SU-DHL-6 (cell line): ENCODE measurements at regions not wholly inside any gene's neighbourhood (a gene's known extent, or its start where the extent isn't known, plus 50 kb on each side); places are given as distances from the start of the nearest gene placed in this dataset.

ENCODE experiments used
- H2AFZ ChIP-seq: fragments of 200-600 bp; sonication (generic); 2 replicates; pipeline ENCODE4 v1.6.1; 2014; ENCODE audit warnings: low read depth, mild to moderate bottlenecking, moderate library complexity, mixed read lengths, antibody characterized with exemption, low read length; ENCODE audit not compliant: severe bottlenecking
- H3F3A ChIP-seq: fragments of 200-600 bp; shearing (Covaris generic); 2 replicates; pipeline ENCODE4 v1.6.0; 2016; ENCODE audit warnings: antibody characterized with exemption, mild to moderate bottlenecking; ENCODE audit not compliant: insufficient read depth
- H3K27ac ChIP-seq: fragments of 200-600 bp; sonication (generic); 2 replicates; pipeline ENCODE4 v1.5.1; 2016; ENCODE audit warnings: low read depth, mild to moderate bottlenecking, low read length, moderate library complexity, mixed read lengths
- H3K27me3 ChIP-seq: fragments of 200-600 bp; sonication (generic), shearing (Covaris generic); 2 replicates; pipeline ENCODE4 v1.6.0; 2014; ENCODE audit warnings: mild to moderate bottlenecking, low read length
- H3K36me3 ChIP-seq: fragments of 200-600 bp; sonication (generic); 2 replicates; pipeline ENCODE4 v1.6.1; 2014; ENCODE audit warnings: mild to moderate bottlenecking, low read length, mixed read lengths
- H3K4me2 ChIP-seq: fragments of 300-600, 200-600 bp; shearing (Covaris generic), sonication (generic); 2 replicates; pipeline ENCODE4 v1.6.0; 2014; ENCODE audit warnings: low read length, low read depth, mild to moderate bottlenecking; ENCODE audit not compliant: poor library complexity, severe bottlenecking
- H3K4me3 ChIP-seq: fragments of 200-600 bp; sonication (generic); 2 replicates; pipeline ENCODE4 v1.5.1; 2014; ENCODE audit warnings: antibody characterized with exemption, low read length, mild to moderate bottlenecking, mixed read lengths; ENCODE audit not compliant: insufficient read depth, poor library complexity, severe bottlenecking
- H3K79me2 ChIP-seq: fragments of 200-600 bp; sonication (generic); 2 replicates; pipeline ENCODE4 v1.6.1; 2014; ENCODE audit warnings: mild to moderate bottlenecking, low read length, moderate library complexity; ENCODE audit not compliant: insufficient read depth
- H3K9ac ChIP-seq: fragments of 200-600 bp; sonication (generic); 2 replicates; pipeline ENCODE4 v1.7.0; 2014; ENCODE audit warnings: mild to moderate bottlenecking, low read length
- H3K9me2 ChIP-seq: fragments of 200-600 bp; sonication (generic); replicated peaks from 2 replicates; pipeline ENCODE4 v1.6.1; 2014; ENCODE audit warnings: low read length; ENCODE audit not compliant: insufficient read depth
- H3K9me3 ChIP-seq: fragments of 200-600 bp; sonication (generic); 2 replicates; pipeline ENCODE4 v1.6.1; 2014; ENCODE audit warnings: low read length, mixed read lengths; ENCODE audit not compliant: insufficient read depth
- H4K20me1 ChIP-seq: fragments of 200-600 bp; sonication (generic); 2 replicates; pipeline ENCODE4 v1.6.1; 2014; ENCODE audit warnings: low read depth, mild to moderate bottlenecking, antibody characterized with exemption, low read length, moderate library complexity, mixed read lengths
- CTCF ChIP-seq: fragments of 200-600 bp; sonication (generic); IDR thresholded peaks from one replicate; pipeline ENCODE4 v1.5.1; 2017; ENCODE audit warnings: antibody characterized with exemption, mild to moderate bottlenecking, low read length, moderate library complexity; ENCODE audit not compliant: insufficient read depth, poor library complexity, severe bottlenecking
- EZH2phosphoT487 ChIP-seq: fragments of 200-600 bp; sonication (generic), shearing (Covaris generic); conservative IDR thresholded peaks from 2 replicates; pipeline ENCODE4 v1.6.1; 2018; ENCODE audit warnings: mild to moderate bottlenecking, antibody characterized with exemption, low read length, moderate library complexity, mixed read lengths

DNA sequence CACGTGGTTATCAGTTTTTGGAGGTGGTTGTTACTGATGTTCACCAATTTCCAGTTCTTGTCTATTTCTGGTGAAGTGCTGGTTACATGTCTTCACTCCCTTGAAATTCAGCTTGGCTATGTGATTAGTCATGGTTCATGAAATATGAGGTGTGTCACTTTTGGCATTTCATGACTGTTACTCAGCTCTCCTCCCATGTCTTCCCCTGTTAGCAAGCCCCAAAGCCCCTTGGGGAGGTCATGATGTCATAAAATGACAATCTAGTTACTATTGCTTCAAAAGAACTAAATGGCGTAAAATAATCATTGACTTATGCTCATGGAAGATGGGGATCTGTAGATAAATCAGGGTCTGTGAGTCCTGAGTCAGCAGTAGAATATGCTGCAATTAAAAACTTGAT lies 425.1 kb downstream of the SETD4 start:
- no peak overlapping the region for H3K4me2 ChIP-seq
- no peak overlapping the region for H3K4me3 ChIP-seq
- H3K27ac ChIP-seq: no peak overlapping the region
- no peaks in the 10 kb centered on the region for H4K20me1 ChIP-seq
- no peaks in the 10 kb centered on the region for H3K36me3 ChIP-seq
- H3K27me3 ChIP-seq: no peaks in the 10 kb centered on the region
- H3F3A ChIP-seq: no peaks in the 10 kb centered on the region
- H3K9me3 ChIP-seq: no peaks in the 10 kb centered on the region
- no peak overlapping the region for H2AFZ ChIP-seq
- H3K9me2 ChIP-seq: no peaks in the 10 kb centered on the region
- TF ChIP-seq CTCF (no peak), EZH2phosphoT487 (no peak)
- H3K9ac ChIP-seq: no peak overlapping the region
- H3K79me2 ChIP-seq: no peaks in the 10 kb centered on the region

DNA sequence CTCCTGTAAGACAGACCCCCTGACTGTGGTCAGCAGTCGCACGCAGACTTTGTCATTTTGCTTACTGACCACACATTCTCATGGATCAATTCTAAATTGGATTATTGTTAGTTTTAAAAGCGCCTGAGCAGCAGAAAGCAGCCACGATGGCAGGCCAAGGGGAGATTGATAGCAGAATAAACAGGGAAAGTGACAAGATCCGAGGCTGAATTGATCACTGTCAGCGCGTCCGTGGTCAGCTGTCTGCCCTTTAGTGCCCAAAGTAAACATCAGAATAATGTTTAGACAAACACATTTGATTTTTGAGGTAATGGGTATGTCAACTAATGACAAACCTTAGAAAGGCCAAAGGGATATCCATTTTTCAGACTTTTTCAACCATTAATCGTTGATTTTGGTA lies 426.8 kb downstream of the SETD4 start:
- no peaks in the 10 kb centered on the region for H3K9me2 ChIP-seq
- no peaks in the 10 kb centered on the region for H4K20me1 ChIP-seq
- H3K79me2 ChIP-seq: no peaks in the 10 kb centered on the region
- H3K27me3 ChIP-seq: no peaks in the 10 kb centered on the region
- H2AFZ ChIP-seq: no peak overlapping the region
- H3K9ac ChIP-seq: no peak overlapping the region
- H3F3A ChIP-seq: no peaks in the 10 kb centered on the region
- no peak overlapping the region for H3K4me2 ChIP-seq
- no peaks in the 10 kb centered on the region for H3K9me3 ChIP-seq
- H3K36me3 ChIP-seq: no peaks in the 10 kb centered on the region
- no peak for TF ChIP-seq EZH2phosphoT487
- no peak for TF ChIP-seq CTCF
- H3K4me3 ChIP-seq: no peak overlapping the region
- no peak overlapping the region for H3K27ac ChIP-seq

DNA sequence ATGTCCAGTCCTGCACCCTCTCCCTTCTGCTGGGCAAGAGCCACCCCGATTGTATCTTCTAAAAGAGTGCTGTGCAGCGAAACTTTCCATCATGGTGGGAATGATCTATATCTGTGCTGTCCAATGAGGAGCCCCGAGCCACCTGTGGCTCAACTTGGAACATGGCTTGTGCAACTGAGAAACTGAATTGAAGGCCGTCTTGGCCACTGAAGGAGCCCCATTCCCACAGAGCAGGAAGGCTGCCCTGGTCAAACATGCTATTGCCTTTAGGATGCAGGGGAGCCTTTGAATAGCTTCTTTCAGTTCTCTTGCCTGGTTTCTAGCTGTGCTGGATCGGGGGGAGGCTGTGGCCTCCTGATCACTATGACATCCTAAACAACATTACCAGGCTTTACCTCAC lies 427.6 kb downstream of the SETD4 start:
- no peaks in the 10 kb centered on the region for H3F3A ChIP-seq
- H3K27me3 ChIP-seq: no peaks in the 10 kb centered on the region; the same call in 1 of the 2 replicates
- no peak for TF ChIP-seq EZH2phosphoT487
- TF ChIP-seq CTCF: no peak
- H3K9ac ChIP-seq: no peak overlapping the region
- H3K4me3 ChIP-seq: no peak overlapping the region
- no peaks in the 10 kb centered on the region for H3K9me2 ChIP-seq
- H3K27ac ChIP-seq: no peak overlapping the region
- no peak overlapping the region for H2AFZ ChIP-seq
- no peaks in the 10 kb centered on the region for H4K20me1 ChIP-seq
- no peak overlapping the region for H3K4me2 ChIP-seq
- no peaks in the 10 kb centered on the region for H3K9me3 ChIP-seq
- H3K79me2 ChIP-seq: no peaks in the 10 kb centered on the region
- no peaks in the 10 kb centered on the region for H3K36me3 ChIP-seq
